ENCODE measurements at regions not wholly inside any gene's neighbourhood (a gene's known extent, or its start where the extent isn't known, plus 50 kb on each side); places are given as distances from the start of the nearest gene placed in this dataset.

DNA sequence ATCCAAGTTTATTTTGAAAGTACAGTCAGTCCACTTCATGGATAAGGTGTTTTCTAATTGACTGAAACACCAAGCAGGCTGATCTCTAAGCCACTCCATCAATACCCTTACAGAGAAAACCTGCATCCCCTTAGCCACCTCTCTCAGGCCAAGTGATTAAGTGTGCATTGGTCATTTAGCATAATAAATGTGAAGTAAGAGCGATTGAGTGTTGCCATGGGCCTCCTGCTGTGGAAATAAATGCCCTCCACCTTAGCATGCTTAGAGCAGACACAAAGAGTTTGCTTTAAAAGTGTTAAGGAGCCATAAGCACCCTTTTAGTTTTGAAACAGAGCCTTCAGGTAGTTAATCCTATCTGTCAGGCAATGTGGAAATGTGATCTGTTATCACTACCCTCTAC is 386.5 kb downstream of the GPAT3 start:
- TF ChIP-seq POLR2A (IDR thresholded peaks at IDR 0.05): no peak
- TF ChIP-seq CTCF (IDR thresholded peaks at IDR 0.05): no peak

Data from testis (tissue), 2 donors.